ENCODE measurements at regions not wholly inside any gene's neighbourhood (a gene's known extent, or its start where the extent isn't known, plus 50 kb on each side); places are given as distances from the start of the nearest gene placed in this dataset.

GRCh38 chr1:4269330-4269729 is 369.3 kb upstream of the C1orf174 start:
- TF ChIP-seq, protein P1, sequence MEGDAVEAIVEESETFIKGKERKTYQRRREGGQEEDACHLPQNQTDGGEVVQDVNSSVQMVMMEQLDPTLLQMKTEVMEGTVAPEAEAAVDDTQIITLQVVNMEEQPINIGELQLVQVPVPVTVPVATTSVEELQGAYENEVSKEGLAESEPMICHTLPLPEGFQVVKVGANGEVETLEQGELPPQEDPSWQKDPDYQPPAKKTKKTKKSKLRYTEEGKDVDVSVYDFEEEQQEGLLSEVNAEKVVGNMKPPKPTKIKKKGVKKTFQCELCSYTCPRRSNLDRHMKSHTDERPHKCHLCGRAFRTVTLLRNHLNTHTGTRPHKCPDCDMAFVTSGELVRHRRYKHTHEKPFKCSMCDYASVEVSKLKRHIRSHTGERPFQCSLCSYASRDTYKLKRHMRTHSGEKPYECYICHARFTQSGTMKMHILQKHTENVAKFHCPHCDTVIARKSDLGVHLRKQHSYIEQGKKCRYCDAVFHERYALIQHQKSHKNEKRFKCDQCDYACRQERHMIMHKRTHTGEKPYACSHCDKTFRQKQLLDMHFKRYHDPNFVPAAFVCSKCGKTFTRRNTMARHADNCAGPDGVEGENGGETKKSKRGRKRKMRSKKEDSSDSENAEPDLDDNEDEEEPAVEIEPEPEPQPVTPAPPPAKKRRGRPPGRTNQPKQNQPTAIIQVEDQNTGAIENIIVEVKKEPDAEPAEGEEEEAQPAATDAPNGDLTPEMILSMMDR (IDR thresholded peaks at IDR 0.05; ENCODE audit: insufficient read depth, low read depth, low read length), result no peak
- TF ChIP-seq EZH2 (IDR thresholded peaks at IDR 0.05; ENCODE audit: insufficient read depth, low read length), result no peak
